ENCODE measurements at regions not wholly inside any gene's neighbourhood (a gene's known extent, or its start where the extent isn't known, plus 50 kb on each side); places are given as distances from the start of the nearest gene placed in this dataset.

- TF ChIP-seq TCF12 (IDR thresholded peaks at IDR 0.05; ENCODE audit: low read depth, low read length), result no peak
These were observed 58.2 kb upstream of the PRSS23 start (continued) for GRCh38 chr11:86741839-86742805.
